ENCODE measurements at regions not wholly inside any gene's neighbourhood (a gene's known extent, or its start where the extent isn't known, plus 50 kb on each side); places are given as distances from the start of the nearest gene placed in this dataset.
A peak's percentile ranks its signal among the peaks of the same experiment; 100 is the strongest.

DNA sequence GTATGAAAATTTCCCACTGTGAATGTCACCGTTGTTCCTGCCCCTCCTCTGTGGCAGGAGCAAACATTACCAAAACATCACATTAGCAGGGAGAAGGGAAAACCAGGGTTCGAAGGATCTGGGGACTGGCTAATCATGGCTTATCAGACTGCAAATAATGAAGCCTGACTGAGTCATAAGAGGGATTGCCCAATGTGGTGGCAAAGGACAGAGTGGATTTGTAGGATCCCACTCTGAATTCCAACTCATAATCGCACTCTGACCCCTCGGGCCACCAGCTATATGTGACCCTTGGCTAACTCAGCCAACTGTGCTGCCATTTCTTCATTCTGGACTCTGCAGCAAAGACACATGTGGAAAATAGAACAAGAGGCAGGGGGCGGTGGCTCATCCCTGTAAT, 347.3 kb upstream of the AUTS2 start:
- no peaks in the 10 kb centered on the region for H3K4me1 ChIP-seq
- no peak for ATAC-seq
- 93 to 100% methylated on average over 3 to 5 of the region's 5 CpGs for WGBS, 2 donors (ENCODE audit: low coverage in 1 of 2)

DNA sequence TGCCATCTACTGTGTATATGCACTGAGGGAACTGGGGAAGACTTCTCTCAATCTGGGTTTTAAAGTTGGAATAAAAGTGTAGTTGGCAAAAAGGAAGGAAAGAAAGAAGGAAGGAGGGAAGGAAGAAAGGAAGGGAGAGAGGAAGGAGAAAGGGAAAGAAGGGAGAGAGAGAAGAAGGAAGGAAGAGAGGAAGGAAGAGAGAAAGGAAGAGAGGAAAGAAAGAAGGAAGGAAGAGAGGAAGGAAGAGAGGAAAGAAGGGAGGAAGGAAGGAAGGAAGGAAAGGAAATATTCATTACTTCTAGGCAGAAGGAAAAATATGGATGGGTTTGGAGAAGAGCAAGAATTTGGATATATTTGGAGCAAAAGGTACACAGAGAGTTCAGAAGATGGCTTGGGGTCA, 343.6 kb upstream of the AUTS2 start:
- no peaks in the 10 kb centered on the region for H3K27me3 ChIP-seq
- no peaks in the 10 kb centered on the region for H3K9me3 ChIP-seq
- TF ChIP-seq, protein P1, sequence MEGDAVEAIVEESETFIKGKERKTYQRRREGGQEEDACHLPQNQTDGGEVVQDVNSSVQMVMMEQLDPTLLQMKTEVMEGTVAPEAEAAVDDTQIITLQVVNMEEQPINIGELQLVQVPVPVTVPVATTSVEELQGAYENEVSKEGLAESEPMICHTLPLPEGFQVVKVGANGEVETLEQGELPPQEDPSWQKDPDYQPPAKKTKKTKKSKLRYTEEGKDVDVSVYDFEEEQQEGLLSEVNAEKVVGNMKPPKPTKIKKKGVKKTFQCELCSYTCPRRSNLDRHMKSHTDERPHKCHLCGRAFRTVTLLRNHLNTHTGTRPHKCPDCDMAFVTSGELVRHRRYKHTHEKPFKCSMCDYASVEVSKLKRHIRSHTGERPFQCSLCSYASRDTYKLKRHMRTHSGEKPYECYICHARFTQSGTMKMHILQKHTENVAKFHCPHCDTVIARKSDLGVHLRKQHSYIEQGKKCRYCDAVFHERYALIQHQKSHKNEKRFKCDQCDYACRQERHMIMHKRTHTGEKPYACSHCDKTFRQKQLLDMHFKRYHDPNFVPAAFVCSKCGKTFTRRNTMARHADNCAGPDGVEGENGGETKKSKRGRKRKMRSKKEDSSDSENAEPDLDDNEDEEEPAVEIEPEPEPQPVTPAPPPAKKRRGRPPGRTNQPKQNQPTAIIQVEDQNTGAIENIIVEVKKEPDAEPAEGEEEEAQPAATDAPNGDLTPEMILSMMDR (IDR thresholded peaks at IDR 0.05), result no peak
- TF ChIP-seq POLR2AphosphoS5 (IDR thresholded peaks at IDR 0.05) (no peak), EP300 (IDR thresholded peaks at IDR 0.05) (no peak), POLR2A (IDR thresholded peaks at IDR 0.05) (no peak)
- H3K4me3 ChIP-seq, result no peak overlapping the region
- no peak overlapping the region for H3K27ac ChIP-seq
- H3K36me3 ChIP-seq, result no peaks in the 10 kb centered on the region
- H3K4me1 ChIP-seq, result peaks cover 0 to 3% (median 0%) of the 10 kb centered on the region in 3 donors
- ATAC-seq, result no peak

More for the DNA sequence above, 347.3 kb upstream of the AUTS2 start:
- Histone ChIP-seq H3K9me3 (no peaks in the 10 kb centered on the region), H3K27me3 (no peaks in the 10 kb centered on the region), H3K4me3 (no peak overlapping the region), H3K27ac (no peak overlapping the region), H3K36me3 (no peaks in the 10 kb centered on the region)
- no peak for TF ChIP-seq POLR2A (IDR thresholded peaks at IDR 0.05)
- TF ChIP-seq, protein P1 (IDR thresholded peaks at IDR 0.05), result no peak
- TF ChIP-seq POLR2AphosphoS5 (IDR thresholded peaks at IDR 0.05), result no peak

DNA sequence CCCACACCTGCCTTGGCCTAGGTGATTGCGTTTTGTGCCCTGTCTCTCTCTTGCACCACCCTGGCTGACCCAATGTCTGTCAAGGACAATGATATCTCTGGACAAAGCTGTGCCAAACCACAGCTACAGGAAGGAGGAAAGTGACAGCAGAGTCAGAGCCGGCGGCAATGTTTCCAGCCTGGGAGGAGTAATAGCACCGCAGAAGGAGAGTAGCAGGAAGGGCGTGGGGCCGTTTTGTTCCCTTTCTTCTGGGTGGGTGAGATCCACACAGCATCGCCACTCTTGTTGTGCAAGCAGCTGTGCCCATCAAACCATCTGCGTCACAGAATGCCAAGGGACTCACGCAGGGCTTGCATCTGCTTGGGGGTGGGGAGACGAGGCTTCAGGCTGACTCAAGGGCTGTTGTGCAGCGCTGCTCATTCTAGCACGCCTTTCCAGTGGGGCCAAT, 341.6 kb upstream of the AUTS2 start:
- Histone ChIP-seq H3K4me3 (no peak overlapping the region), H3K9me3 (no peaks in the 10 kb centered on the region), H3K4me1 (peaks cover 0 to 4% (median 0%) of the 10 kb centered on the region in 3 donors), H3K27me3 (no peaks in the 10 kb centered on the region), H3K36me3 (no peaks in the 10 kb centered on the region), H3K27ac (peak overlapping the region in 1 of 4 donors; percentile 31)
- 100% methylated on average over 2 of the region's 12 CpGs; no CpG with 5 or more reads in 1 of the 2 donors for WGBS, 2 donors (ENCODE audit: low coverage in 1 of 2)
- ATAC-seq, result peak; percentile 80
- TF ChIP-seq POLR2A (IDR thresholded peaks at IDR 0.05), result no peak
- TF ChIP-seq POLR2AphosphoS5 (IDR thresholded peaks at IDR 0.05), result peak; percentile 12

DNA sequence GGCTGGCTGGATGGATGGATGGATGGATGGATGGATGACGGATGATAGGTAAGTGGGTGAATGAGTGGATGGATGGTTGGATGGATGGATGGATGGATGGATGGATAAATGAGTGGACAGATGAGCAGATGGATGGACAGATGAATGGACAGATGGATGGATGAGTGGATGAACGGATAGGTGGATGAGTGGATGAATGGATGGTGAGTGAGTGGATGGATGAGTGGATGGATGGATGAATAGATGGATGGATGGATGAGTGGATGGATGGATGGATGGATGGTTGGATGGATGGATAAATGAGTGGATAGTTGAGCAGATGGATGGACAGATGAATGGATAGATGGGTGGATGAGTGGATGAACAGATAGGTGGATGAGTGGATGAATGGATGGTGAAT, 340.7 kb upstream of the AUTS2 start:
- 88 to 92% methylated on average over 2 of the region's 2 CpGs for WGBS, 2 donors (ENCODE audit: low coverage in 1 of 2)

DNA sequence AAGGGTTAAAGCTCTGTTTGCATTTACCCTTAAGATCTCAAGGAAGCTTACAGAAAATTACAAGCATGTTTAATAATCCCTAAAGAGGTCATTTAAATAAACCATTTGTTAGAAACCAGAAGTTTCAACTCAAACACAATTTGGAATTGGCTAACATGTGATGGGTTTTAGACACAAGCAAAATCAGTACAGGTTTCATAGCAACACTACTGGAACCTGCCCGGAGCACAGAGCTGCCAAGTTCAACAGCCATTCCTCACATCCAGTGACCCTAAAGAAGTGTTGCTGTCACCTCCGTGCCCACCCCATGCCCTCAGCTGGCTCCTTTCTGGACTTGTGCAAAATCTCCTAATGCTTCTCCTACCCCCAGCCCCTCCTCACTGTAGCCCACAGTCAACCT, 338.8 kb upstream of the AUTS2 start:
- Histone ChIP-seq H3K4me1 (peaks cover 0 to 4% (median 0%) of the 10 kb centered on the region in 3 donors), H3K9me3 (no peaks in the 10 kb centered on the region), H3K36me3 (no peaks in the 10 kb centered on the region), H3K27me3 (no peaks in the 10 kb centered on the region), H3K4me3 (no peak overlapping the region), H3K27ac (no peak overlapping the region)
- ATAC-seq, result no peak
- WGBS, 2 donors (ENCODE audit: low coverage in 1 of 2), result 20 to 36% methylated on average over 1 to 2 of the region's 2 CpGs
- TF ChIP-seq POLR2AphosphoS5 (IDR thresholded peaks at IDR 0.05) (no peak), POLR2A (IDR thresholded peaks at IDR 0.05) (no peak), EP300 (IDR thresholded peaks at IDR 0.05) (no peak)
- TF ChIP-seq, protein P1 (IDR thresholded peaks at IDR 0.05), result no peak

More for the DNA sequence above, 340.7 kb upstream of the AUTS2 start:
- Histone ChIP-seq H3K27me3 (no peaks in the 10 kb centered on the region), H3K9me3 (no peaks in the 10 kb centered on the region), H3K4me1 (peaks cover 0 to 4% (median 0%) of the 10 kb centered on the region in 3 donors), H3K4me3 (no peak overlapping the region), H3K36me3 (no peaks in the 10 kb centered on the region), H3K27ac (no peak overlapping the region)
- ATAC-seq, result no peak
- no peak for TF ChIP-seq EP300 (IDR thresholded peaks at IDR 0.05)
- TF ChIP-seq POLR2AphosphoS5 (IDR thresholded peaks at IDR 0.05), result no peak
- no peak for TF ChIP-seq POLR2A (IDR thresholded peaks at IDR 0.05)
- TF ChIP-seq, protein P1 (IDR thresholded peaks at IDR 0.05), result no peak

All from gastroesophageal sphincter (tissue), 4 donors.